K562 (cell line): ENCODE measurements at regions not wholly inside any gene's neighbourhood (a gene's known extent, or its start where the extent isn't known, plus 50 kb on each side); places are given as distances from the start of the nearest gene placed in this dataset.

Source experiments
- ATAC-seq: fragments of 200-7000 bp; cut with Tn5 transposase; 3 replicates; pipeline ENCODE4 v1.9.1; 2020; ENCODE audit warnings: moderate library complexity
- BruUV-seq: library from RNA; stranded (reverse); fragments of 400-500 nt; replicated peaks from 2 replicates; lab custom pipeline; 2021; lab: Mats Ljungman, UMichigan
- CTCF ChIA-PET: fragments of 300-600 bp; formaldehyde crosslinking; extraction: SDS; loops from one replicate; lab custom pipeline; 2021; ENCODE audit warnings: low intra/inter-chr PET ratio; lab: Yijun Ruan, JAX
- POLR2A ChIA-PET: fragments of 300-600, 350-650 bp; sonication (Branson Sonifier 250); formaldehyde crosslinking; extraction: SDS; loops from one replicate; lab custom pipeline; 2021; ENCODE audit warnings: antibody characterized with exemption, inconsistent platforms; lab: Yijun Ruan, JAX
- DNase-seq, 4 experiments: peaks; one replicate each; pipeline versions ENCODE4 v3.0.0 to v3.0.0-alpha.2; 2011 to 2018; ENCODE audit warnings: low spot score in 3 of 4, mixed read lengths in 3 of 4; ENCODE audit errors: extremely low read depth in 1 of 4
- FAIRE-seq: peaks from 2 replicates; lab custom pipeline; 2011; peaks lifted over from hg19 to GRCh38; lab: Jason Lieb, UNC
- H2AFZ ChIP-seq: 2 replicates; pipeline ENCODE4 v1.6.0; 2011; ENCODE audit warnings: low read depth, low read length, control low read depth, inconsistent platforms
- H3K27ac ChIP-seq: fragments of 200-600 bp; 3 replicates; pipeline ENCODE4 v1.8.0; 2011; ENCODE audit warnings: low read depth, mild to moderate bottlenecking, control low read depth, inconsistent platforms, low read length, moderate library complexity, mixed read lengths; ENCODE audit errors: extremely low read depth
- H3K27me3 ChIP-seq, 2 experiments: fragments of 300-600 bp in 1 of 2; 2 replicates in 1 of 2; 3 replicates in 1 of 2; pipeline versions ENCODE4 v1.6.0 to v1.8.0; 2011; ENCODE audit warnings: inconsistent platforms in 2 of 2, low read length in 2 of 2, mild to moderate bottlenecking in 1 of 2, mixed read lengths in 1 of 2, moderate library complexity in 1 of 2; ENCODE audit not compliant: control insufficient read depth in 2 of 2, insufficient read depth in 2 of 2
- H3K36me3 ChIP-seq: fragments of 300-600 bp; 3 replicates; pipeline ENCODE4 v1.8.0; 2011; ENCODE audit warnings: mild to moderate bottlenecking, low read length, inconsistent platforms; ENCODE audit not compliant: control insufficient read depth, insufficient read depth
- H3K4me1 ChIP-seq, 2 experiments: fragments of 200-600 bp in 1 of 2; replicated peaks in 1 of 2; 2 replicates in 1 of 2; 3 replicates in 1 of 2; pipeline versions ENCODE4 v1.5.1 to v1.8.0; 2011; ENCODE audit warnings: inconsistent platforms in 2 of 2, low read length in 2 of 2, mild to moderate bottlenecking in 1 of 2, mixed read lengths in 1 of 2, moderate library complexity in 1 of 2; ENCODE audit not compliant: control insufficient read depth in 2 of 2, insufficient read depth in 2 of 2
- H3K4me2 ChIP-seq: 2 replicates; pipeline ENCODE4 v1.6.1; 2011; ENCODE audit warnings: low read length, control low read depth, inconsistent platforms, mixed read lengths; ENCODE audit not compliant: insufficient read depth
- H3K4me3 ChIP-seq: fragments of 200-600 bp; sonication (generic), shearing (Covaris generic); 2 replicates; pipeline ENCODE4 v1.5.1; 2016; ENCODE audit warnings: control low read depth, inconsistent platforms
- H3K79me2 ChIP-seq: fragments of 200-600 bp; 3 replicates; pipeline ENCODE4 v1.8.0; 2011; ENCODE audit warnings: low read length, inconsistent platforms; ENCODE audit not compliant: control insufficient read depth, insufficient read depth
- H3K9ac ChIP-seq, 2 experiments: 2 replicates each; pipeline versions ENCODE4 v1.6.0 to v1.6.1; 2011; ENCODE audit warnings: low read depth in 2 of 2, low read length in 2 of 2, control low read depth in 1 of 2, inconsistent platforms in 1 of 2, mild to moderate bottlenecking in 1 of 2, mixed read lengths in 1 of 2; ENCODE audit not compliant: insufficient read depth in 1 of 2
- H3K9me1 ChIP-seq: one replicate; pipeline ENCODE4 v1.6.0; 2011; ENCODE audit warnings: inconsistent platforms, mild to moderate bottlenecking, low read length, moderate library complexity; ENCODE audit not compliant: control insufficient read depth, insufficient read depth
- H3K9me3 ChIP-seq: replicated peaks from 2 replicates; pipeline ENCODE4 v1.5.1; 2011; ENCODE audit warnings: low read depth, low read length, inconsistent platforms; ENCODE audit not compliant: control insufficient read depth, insufficient read depth
- H4K20me1 ChIP-seq: replicated peaks from 2 replicates; pipeline ENCODE4 v1.6.1; 2011; ENCODE audit warnings: low read length, inconsistent platforms, mixed read lengths; ENCODE audit not compliant: control insufficient read depth, insufficient read depth
- BDP1 ChIP-seq: IDR thresholded peaks from 3 replicates; pipeline ENCODE4 v1.6.1; 2011; ENCODE audit not compliant: insufficient read length, insufficient read depth
- ELF2 ChIP-seq: fragments of 250-450 bp; sonication (Bioruptor Pico); IDR thresholded peaks from 2 replicates; pipeline ENCODE4 v1.5.0; 2021; ENCODE audit warnings: mild to moderate bottlenecking
- HDAC6 ChIP-seq: IDR thresholded peaks from 2 replicates; pipeline ENCODE4 v1.6.1; 2012; ENCODE audit warnings: low read depth, mild to moderate bottlenecking, control low read depth, inconsistent platforms, low read length, moderate library complexity
- L3MBTL2 ChIP-seq: fragments of 450-650 bp; IDR thresholded peaks from 2 replicates; pipeline ENCODE4 v1.6.1; 2016; ENCODE audit warnings: mild to moderate bottlenecking, moderate library complexity
- NCOA2 ChIP-seq, 2 experiments: fragments of 450-650 bp; IDR thresholded peaks; 2 replicates each; pipeline ENCODE4 v1.6.1; 2018; ENCODE audit warnings: mild to moderate bottlenecking in 2 of 2, moderate library complexity in 1 of 2; ENCODE audit not compliant: partially characterized antibody in 2 of 2
- NONO ChIP-seq, 2 experiments: fragments of 200-400 bp in 1 of 2; fragments of 450-650 bp in 1 of 2; formaldehyde crosslinking in 1 of 2; IDR thresholded peaks; 2 replicates each; pipeline ENCODE4 v1.6.1; 2017; ENCODE audit warnings: low read depth in 2 of 2, mild to moderate bottlenecking in 2 of 2, moderate library complexity in 2 of 2, low read length in 1 of 2
- PCBP1 ChIP-seq: fragments of 200-400 bp; formaldehyde crosslinking; IDR thresholded peaks from 2 replicates; pipeline ENCODE4 v1.6.1; 2018; ENCODE audit warnings: mild to moderate bottlenecking, low read depth, low read length; ENCODE audit not compliant: poor library complexity, severe bottlenecking
- PHF8 ChIP-seq: fragments of 200-600 bp; sonication (generic); IDR thresholded peaks from 2 replicates; pipeline ENCODE4 v1.6.1; 2012; ENCODE audit warnings: mixed run types, mild to moderate bottlenecking, inconsistent platforms, low read length, moderate library complexity, borderline replicate concordance
- PURB ChIP-seq: sonication (generic); formaldehyde crosslinking; IDR thresholded peaks from 2 replicates; pipeline ENCODE4 v1.9.0; 2021; ENCODE audit warnings: low read depth, mild to moderate bottlenecking, missing genetic modification reagents
- SFPQ ChIP-seq: fragments of 200-400 bp; formaldehyde crosslinking; IDR thresholded peaks from 2 replicates; pipeline ENCODE4 v1.6.1; 2017; ENCODE audit warnings: mild to moderate bottlenecking, low read depth, low read length, moderate library complexity
- ZFP1 ChIP-seq: fragments of 450-650 bp; formaldehyde crosslinking; IDR thresholded peaks from 2 replicates; pipeline ENCODE4 v1.4.0; 2020; ENCODE audit warnings: mild to moderate bottlenecking, mixed read lengths
- ZFPM2 ChIP-seq: fragments of 250-450 bp; sonication (Bioruptor Pico); IDR thresholded peaks from 2 replicates; pipeline ENCODE4 v1.5.1; 2022; ENCODE audit warnings: mild to moderate bottlenecking
- WGBS: fragments of 100-300 bp; shearing (Covaris generic); methylation state at CpG from one replicate; pipeline ENCODE4 v1.1.6; 2016; ENCODE audit warnings: low coverage, mixed read lengths; ENCODE audit not compliant: insufficient coverage; ENCODE audit errors: missing lambda C conversion rate; 5-methylcytosine and 5-hydroxymethylcytosine counted together
- in situ Hi-C: fragments of 300-500 bp; cut with MboI; formaldehyde crosslinking; loops from 4 replicates; pipeline ENCODE4 v1.15.0; 2018; ENCODE audit warnings: inconsistent platforms, mixed read lengths
- intact Hi-C: fragments of 100-400 bp; cut with micrococcal nuclease; formaldehyde crosslinking; loops from 2 replicates; pipeline ENCODE4 v1.14.2; 2022

GRCh38 chr2:192558637-192559036 lies 363.9 kb upstream of the TMEFF2 start:
- CTCF ChIA-PET, result no interaction called here
- 0% methylated on average over 1 of the region's 1 CpG for WGBS
- TF ChIP-seq NONO (IDR thresholded peaks at IDR 0.05; ENCODE audit: low read depth in 2 of 2, low read length in 1 of 2) (no peak), NCOA2 (IDR thresholded peaks at IDR 0.05; ENCODE audit: partially characterized antibody in 2 of 2) (no peak), ZFP1 (CRISPR knock-in tag) (no peak), HDAC6 (no peak), PURB (CRISPR knock-in tag) (no peak), L3MBTL2 (no peak), SFPQ (no peak), BDP1 (no peak), ZFPM2 (CRISPR knock-in tag) (no peak), ELF2 (no peak), PCBP1 (no peak), PHF8 (no peak)
- Histone ChIP-seq H3K79me2 (no peaks in the 10 kb centered on the region), H3K9me1 (no peaks in the 10 kb centered on the region), H3K27ac (no peak overlapping the region), H3K27me3 (no peaks in the 10 kb centered on the region), H3K36me3 (no peaks in the 10 kb centered on the region), H2AFZ (no peak overlapping the region), H3K4me2 (no peak overlapping the region), H3K4me3 (no peak overlapping the region), H3K4me1 (no peaks in the 10 kb centered on the region), H3K9me3 (no peaks in the 10 kb centered on the region), H4K20me1 (no peaks in the 10 kb centered on the region), H3K9ac (no peak overlapping the region)
- no peak for FAIRE-seq
- no peak for DNase-seq
- in situ Hi-C loops, result no loop called here
- intact Hi-C loops, result no loop called here
- no peak for ATAC-seq
- no TSS peak for BruUV-seq
- POLR2A ChIA-PET, result no interaction called here
